ENCODE measurements at regions not wholly inside any gene's neighbourhood (a gene's known extent, or its start where the extent isn't known, plus 50 kb on each side); places are given as distances from the start of the nearest gene placed in this dataset.

- Histone ChIP-seq H3K4me2 (ENCODE audit: insufficient read depth in 1 of 2, low read depth in 2 of 2, low read length in 2 of 2) (no peak overlapping the region), H3K4ac (replicated peaks; ENCODE audit: insufficient read length, low read depth, low read length) (no peak overlapping the region), H3K23ac (ENCODE audit: insufficient read length) (no peak overlapping the region), H2BK20ac (ENCODE audit: low read length) (no peak overlapping the region), H3K4me1 (replicated peaks in 1 of 4; ENCODE audit: control insufficient read depth in 3 of 4, insufficient read depth in 4 of 4, low read length in 3 of 4) (no peaks in the 10 kb centered on the region), H3K14ac (ENCODE audit: insufficient read length) (no peak overlapping the region), H3K9me3 (ENCODE audit: insufficient read depth in 2 of 2, low read depth in 1 of 2, low read length in 1 of 2) (no peaks in the 10 kb centered on the region), H3K23me2 (ENCODE audit: low read depth, low read length) (no peaks in the 10 kb centered on the region), H2AK5ac (ENCODE audit: low read depth, low read length) (no peak overlapping the region), H3K27ac (ENCODE audit: low read depth, low read length) (no peak overlapping the region), H3K4me3 (ENCODE audit: extremely low read depth in 1 of 4, insufficient read depth in 2 of 4, low read depth in 3 of 4, low read length in 4 of 4) (no peak overlapping the region), H2BK120ac (replicated peaks; ENCODE audit: low read depth, low read length) (no peak overlapping the region), H4K20me1 (replicated peaks in 1 of 2; ENCODE audit: control insufficient read depth in 1 of 2, insufficient read depth in 2 of 2, low read length in 2 of 2) (no peaks in the 10 kb centered on the region), H3K18ac (ENCODE audit: extremely low read depth, low read length) (no peak overlapping the region), H2BK15ac (ENCODE audit: low read length) (no peak overlapping the region), H3K79me2 (ENCODE audit: control insufficient read depth in 1 of 2, insufficient read depth in 2 of 2, low read length in 2 of 2) (no peaks in the 10 kb centered on the region), H4K5ac (ENCODE audit: insufficient read length, low read depth, low read length) (no peak overlapping the region), H3K27me3 (replicated peaks in 1 of 4; ENCODE audit: control insufficient read depth in 3 of 4, extremely low read depth in 1 of 4, insufficient read depth in 3 of 4, low read length in 3 of 4) (no peaks in the 10 kb centered on the region), H3K9ac (replicated peaks in 1 of 4; ENCODE audit: extremely low read depth in 1 of 4, low read depth in 3 of 4, low read length in 3 of 4) (no peak overlapping the region), H3K36me3 (ENCODE audit: control insufficient read depth in 2 of 4, insufficient read depth in 4 of 4, low read length in 3 of 4) (no peaks in the 10 kb centered on the region), H2AFZ (ENCODE audit: low read length) (no peak overlapping the region), H4K91ac (replicated peaks; ENCODE audit: insufficient read length, low read length) (no peak overlapping the region), H3K56ac (replicated peaks; ENCODE audit: insufficient read length, low read depth, low read length) (no peak overlapping the region), H2BK5ac (ENCODE audit: low read depth, low read length) (no peak overlapping the region), H3K79me1 (ENCODE audit: low read depth, low read length) (no peaks in the 10 kb centered on the region), H4K8ac (ENCODE audit: extremely low read depth, insufficient read depth, low read length) (no peak overlapping the region), H2BK12ac (ENCODE audit: low read depth, low read length) (no peak overlapping the region)
- FAIRE-seq (no peak), DNase-seq (ENCODE audit: low read depth in 1 of 2, low spot score in 2 of 2) (no peak)
- WGBS, 2 experiments (ENCODE audit: extremely low coverage in 1 of 2, insufficient coverage in 1 of 2, insufficient read length in 1 of 2, insufficient replicate concordance in 2 of 2, low coverage in 1 of 2, low lambda C conversion rate in 2 of 2, missing lambda C conversion rate in 1 of 2) = 95% methylated on average over 5 of the region's 5 CpGs; no CpG with 5 or more reads in 1 of the 2 experiments
- ChIA-PET CTCF (ENCODE audit: partially characterized antibody) (no interaction called here), POLR2A (ENCODE audit: partially characterized antibody) (no interaction called here)
- no peak for TF ChIP-seq MAX (IDR thresholded peaks at IDR 0.05)
- no peak for TF ChIP-seq ASH2L (IDR thresholded peaks at IDR 0.05; ENCODE audit: low read length)
- no peak for TF ChIP-seq KDM1A (IDR thresholded peaks at IDR 0.05; ENCODE audit: borderline replicate concordance, low read length)
- no peak for TF ChIP-seq YY1 (IDR thresholded peaks at IDR 0.05; ENCODE audit: low read depth, low read length)
- TF ChIP-seq TBP (IDR thresholded peaks at IDR 0.05; ENCODE audit: low read depth, low read length) = no peak
- no peak for TF ChIP-seq SIRT6 (IDR thresholded peaks at IDR 0.05; ENCODE audit: low read length)
- TF ChIP-seq CHD2 (IDR thresholded peaks at IDR 0.05; ENCODE audit: low read length) = no peak
- TF ChIP-seq SIN3A (conservative IDR thresholded peaks at IDR 0.05 in 1 of 2, IDR thresholded peaks at IDR 0.05 in 1 of 2; ENCODE audit: low read depth in 1 of 2, low read length in 2 of 2) = no peak
- TF ChIP-seq POLR2AphosphoS5 (IDR thresholded peaks at IDR 0.05; ENCODE audit: low read depth, low read length) = no peak
- no peak for TF ChIP-seq E2F6 (IDR thresholded peaks at IDR 0.05)
- no peak for TF ChIP-seq NRF1 (IDR thresholded peaks at IDR 0.05; ENCODE audit: low read depth, low read length)
- TF ChIP-seq KDM4A (IDR thresholded peaks at IDR 0.05; ENCODE audit: low read depth, low read length, severe bottlenecking) = no peak
- no peak for TF ChIP-seq USF2 (IDR thresholded peaks at IDR 0.05; ENCODE audit: low read length)
- no peak for TF ChIP-seq CBX5 (IDR thresholded peaks at IDR 0.05; ENCODE audit: low read depth, low read length)
Observed at GRCh38 chr12:60468546-60468945, 872.7 kb downstream of the SLC16A7 start.
